ENCODE measurements at regions not wholly inside any gene's neighbourhood (a gene's known extent, or its start where the extent isn't known, plus 50 kb on each side); places are given as distances from the start of the nearest gene placed in this dataset.

- no peak for DNase-seq
These were observed 661.2 kb downstream of the SLC16A7 start for GRCh38 chr12:60257063-60257462.

DNA sequence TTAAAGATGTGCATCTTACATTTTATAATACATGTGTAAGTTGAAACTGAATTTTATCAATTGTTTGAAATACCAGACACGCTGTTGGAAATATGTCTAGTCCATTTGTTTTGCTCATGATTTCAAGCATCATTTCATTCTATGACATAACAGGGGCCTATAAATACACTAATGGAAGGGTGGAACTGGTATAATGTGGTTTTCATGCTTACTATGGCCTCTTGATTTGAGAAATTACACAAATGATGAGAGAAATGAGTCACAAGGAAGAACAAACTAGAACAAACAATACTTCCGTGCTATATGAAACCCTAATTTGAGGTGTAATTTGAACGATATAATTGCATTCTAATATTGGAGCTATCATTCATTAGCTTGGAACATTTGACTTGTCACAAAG is 663.4 kb downstream of the SLC16A7 start:
- no peak for DNase-seq

DNA sequence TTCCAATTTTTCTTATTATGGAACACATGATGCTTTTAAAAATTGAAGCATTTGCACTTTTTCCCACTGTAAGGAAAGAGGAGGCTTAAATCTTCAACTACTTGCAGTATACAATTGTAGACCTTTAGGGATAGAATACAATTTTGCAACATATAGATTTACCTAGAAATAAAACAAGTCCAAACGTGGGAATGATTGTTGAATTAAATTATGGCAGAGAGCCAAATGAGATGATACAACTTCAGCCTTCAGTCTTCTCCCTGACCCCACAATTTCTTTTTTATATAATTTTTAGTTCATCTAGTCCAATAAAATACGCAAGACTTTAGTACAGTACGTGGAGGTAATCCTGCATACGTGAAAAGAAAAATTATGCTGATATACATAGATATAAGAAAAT is 666.5 kb downstream of the SLC16A7 start:
- DNase-seq: no peak

DNA sequence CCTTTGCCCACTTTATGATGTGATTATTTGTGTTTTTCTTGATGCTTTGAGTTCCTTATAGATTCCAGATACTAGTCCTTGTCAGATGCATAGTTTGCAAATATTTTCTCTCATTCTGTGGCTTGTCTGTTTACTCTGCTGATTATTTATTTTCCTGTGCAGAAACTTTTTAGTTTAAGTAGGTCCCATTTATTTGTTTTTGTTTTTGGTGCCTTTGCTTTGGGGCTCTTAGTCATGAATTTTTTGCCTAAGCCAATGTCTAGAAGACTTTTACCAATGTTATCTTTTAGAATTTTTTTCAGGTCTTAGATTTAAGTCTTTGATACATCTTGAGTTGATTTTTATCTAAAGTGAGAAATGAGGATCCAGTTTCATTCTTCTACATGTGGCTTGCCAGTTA is 667.3 kb downstream of the SLC16A7 start:
- DNase-seq: no peak

- no peak for DNase-seq
These were observed 668.1 kb downstream of the SLC16A7 start for GRCh38 chr12:60263836-60264493.

GRCh38 chr12:60265741-60266140 is 669.9 kb downstream of the SLC16A7 start:
- DNase-seq: no peak

GRCh38 chr12:60266381-60266852 is 670.6 kb downstream of the SLC16A7 start:
- no peak for DNase-seq

DNA sequence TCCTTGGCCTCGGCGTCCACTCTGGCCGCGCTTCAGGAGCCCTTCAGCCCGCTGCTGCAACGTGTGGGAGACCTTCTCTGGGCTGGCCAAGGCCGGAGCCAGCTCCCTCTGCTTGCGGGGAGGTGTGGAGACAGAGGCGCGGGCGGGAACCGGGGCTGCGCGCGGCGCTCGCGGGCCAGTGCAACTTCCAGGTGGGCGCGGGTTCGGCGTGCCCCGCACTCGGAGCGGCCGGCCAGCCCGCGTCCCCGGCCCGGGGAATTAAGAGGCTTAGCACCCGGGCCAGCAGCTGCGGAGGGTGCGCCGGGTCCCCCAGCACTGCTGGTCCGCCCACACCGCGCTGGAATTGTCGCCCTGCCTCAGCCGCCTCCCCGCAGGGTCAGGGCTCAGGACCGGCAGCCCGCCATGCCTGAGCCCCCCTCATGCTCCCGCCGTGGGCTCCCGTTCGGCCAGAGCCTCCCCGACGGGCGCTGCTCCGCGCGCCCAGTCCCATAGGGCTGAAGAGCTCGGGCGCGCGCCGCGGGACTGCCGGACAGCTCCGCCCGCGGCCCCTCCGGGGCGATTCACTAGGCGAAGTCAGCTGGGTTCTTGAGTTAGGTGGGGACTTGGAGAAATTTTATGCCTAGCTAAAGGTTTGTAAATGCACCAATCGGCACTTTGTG is 673.9 kb downstream of the SLC16A7 start:
- DNase-seq: no peak

DNA sequence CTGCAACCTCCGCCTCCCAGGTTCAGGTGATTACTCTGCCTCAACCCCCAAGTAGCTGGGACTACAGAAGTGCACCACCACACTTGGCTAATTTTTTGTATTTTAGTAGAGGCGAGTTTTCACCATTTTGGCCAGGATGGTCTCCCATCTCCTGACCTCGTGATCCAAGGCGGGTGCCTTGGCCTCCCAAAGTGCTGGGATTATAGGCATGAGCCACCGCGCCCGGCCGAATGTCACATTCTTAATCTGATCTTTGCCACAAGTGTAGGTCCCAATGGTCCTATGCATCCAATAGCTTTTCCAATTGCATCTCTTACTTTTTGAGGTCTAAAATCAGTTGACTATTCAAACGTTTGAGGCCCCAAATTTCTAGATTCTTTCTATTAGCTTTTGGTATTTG is 676.0 kb downstream of the SLC16A7 start:
- DNase-seq: no peak

DNA sequence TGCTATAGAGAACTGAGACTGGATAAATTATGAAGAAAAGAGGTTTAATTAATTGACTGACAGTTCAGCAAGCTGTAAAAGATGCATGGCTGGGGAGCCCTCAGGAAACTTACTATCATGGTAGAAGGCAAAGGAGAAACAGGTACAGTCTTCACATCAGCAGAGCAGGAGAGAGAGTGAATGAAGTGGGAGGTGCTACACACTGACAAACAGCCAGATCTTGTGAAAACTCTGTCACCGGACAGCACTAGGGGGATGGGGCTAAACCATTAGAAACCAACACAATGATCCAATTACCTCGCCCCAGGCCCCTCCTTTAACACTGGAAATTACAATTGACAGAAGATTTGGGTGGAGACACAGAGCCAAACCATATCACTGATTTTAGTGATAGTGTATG is 682.4 kb downstream of the SLC16A7 start:
- DNase-seq: no peak

DNA sequence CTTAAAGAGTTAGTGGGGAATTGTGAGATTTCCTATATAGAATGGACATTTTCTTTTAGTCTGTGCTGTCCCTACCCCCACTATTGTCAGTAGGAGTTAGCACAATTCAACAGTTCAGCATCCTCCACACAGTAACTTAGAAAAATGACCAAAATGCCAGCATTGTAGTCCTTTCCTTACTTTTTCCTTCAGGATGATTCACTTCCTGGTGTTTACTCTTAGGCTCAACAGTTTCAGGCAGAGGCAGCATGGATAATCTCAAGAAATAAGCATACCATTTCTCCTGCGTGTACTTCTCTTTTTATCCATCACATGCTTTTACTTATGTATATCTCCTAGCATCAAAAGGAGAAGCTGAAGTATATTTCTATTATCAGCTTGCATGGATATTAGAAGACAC is 683.4 kb downstream of the SLC16A7 start:
- DNase-seq: no peak

DNA sequence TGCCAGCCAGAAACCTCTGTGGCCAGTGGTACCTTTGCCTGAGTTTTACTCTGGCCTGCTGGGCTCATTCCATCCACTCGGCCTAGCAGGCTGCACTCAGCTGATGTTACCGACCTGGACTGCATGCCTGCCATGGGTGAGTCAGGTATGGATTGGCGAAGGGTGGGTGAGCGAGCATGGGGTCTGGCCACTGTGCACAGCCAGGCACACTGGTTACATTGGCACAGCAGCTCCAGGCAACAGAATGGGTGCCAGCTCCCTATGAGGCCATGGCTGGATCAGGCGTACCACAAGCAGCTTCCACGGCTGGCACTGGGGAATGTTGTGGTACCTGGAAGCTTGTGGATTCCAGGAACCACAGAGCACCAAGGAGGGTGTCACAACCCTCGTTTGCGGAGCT is 685.7 kb downstream of the SLC16A7 start:
- DNase-seq: no peak

GRCh38 chr12:60290532-60290931 is 694.7 kb downstream of the SLC16A7 start:
- no peak for DNase-seq

DNA sequence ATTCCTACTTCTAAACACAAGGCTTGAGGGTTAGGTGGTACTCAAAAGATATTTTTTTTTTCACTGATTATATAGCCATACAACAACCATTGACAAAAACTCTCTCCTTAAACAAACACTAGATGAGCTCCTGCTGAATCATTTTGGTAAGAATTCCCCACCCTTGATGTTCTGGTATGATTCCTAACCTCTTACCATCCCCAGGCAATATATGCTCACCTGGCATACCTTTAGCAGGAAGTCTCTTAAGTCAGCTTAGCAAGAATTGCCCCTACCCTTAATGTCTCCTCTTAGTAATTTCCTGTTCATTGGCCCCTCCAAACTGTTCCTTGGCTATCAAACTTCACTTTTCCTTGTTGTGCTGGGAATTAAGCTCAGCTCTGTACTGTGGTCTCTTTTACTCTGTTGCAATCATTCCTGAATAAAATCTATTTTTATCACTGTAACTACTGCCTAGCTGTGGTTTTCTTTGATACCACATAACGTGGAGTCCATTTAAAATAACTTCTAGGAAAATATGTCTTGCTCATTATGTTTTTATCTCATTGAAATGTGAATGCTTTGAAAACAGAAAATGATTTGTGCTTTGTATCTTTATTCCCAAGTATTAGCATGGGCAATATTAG is 712.6 kb downstream of the SLC16A7 start:
- DNase-seq: no peak

DNA sequence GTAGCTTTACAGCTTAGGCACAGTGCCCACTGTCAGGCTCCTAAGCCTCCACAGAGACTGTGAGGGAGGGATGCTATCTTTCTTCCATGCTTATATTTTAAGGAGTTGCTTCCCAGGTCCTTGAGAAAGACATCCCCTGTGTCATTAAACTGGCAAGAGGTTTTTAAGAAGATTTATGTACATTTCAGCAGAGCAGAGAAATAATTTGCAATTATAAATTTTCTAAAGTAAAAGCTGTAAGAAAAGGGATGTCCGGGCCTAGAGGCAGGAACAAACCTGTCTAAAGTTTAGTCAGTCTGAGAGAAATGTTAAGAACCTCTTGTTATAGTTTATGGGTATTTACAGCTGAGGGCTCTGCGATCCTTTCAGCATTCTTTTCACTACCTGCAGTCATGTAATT is 716.1 kb downstream of the SLC16A7 start:
- no peak for DNase-seq

- no peak for DNase-seq
These were observed 721.5 kb downstream of the SLC16A7 start for GRCh38 chr12:60317361-60317760.

DNA sequence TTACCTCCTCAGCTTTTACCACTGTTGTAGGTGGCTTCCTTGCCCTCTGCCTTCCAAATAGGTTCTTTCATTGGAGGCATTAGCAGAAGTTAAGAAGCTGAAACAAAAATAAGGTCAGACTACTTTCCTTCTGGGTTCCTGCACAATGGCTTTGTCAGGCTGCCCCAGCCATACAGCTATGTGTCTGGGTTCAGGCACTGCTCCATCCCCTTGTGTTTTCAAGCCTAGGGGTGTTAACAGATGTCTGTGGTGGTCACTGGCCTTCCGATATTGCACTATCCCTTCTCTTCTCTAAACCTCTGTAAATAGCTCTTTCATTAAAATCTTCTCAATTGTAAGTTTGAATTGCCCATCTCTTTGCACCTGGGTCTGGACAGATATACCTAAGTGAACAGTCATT is 728.9 kb downstream of the SLC16A7 start:
- DNase-seq: no peak

DNA sequence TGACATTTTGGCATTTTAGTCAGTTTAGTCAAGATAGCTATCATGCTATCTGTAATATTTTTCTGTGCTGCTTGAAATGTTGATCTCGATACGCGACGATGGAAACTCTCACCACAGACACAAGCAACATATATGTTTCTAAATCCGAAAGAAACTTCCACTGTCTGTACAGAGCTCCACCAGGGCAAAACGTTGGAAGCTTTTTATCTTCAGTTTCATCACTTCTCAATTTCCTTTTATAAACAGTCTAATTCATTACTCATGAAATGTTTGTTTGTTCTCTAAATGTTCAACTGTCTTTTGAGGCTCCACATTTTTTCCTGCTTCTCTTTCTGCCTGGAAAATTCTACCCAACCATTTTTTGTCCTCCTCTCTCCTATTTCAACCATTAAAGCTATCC is 737.6 kb downstream of the SLC16A7 start:
- DNase-seq: no peak

- no peak for DNase-seq
These were observed 739.9 kb downstream of the SLC16A7 start for GRCh38 chr12:60335745-60336144.

DNA sequence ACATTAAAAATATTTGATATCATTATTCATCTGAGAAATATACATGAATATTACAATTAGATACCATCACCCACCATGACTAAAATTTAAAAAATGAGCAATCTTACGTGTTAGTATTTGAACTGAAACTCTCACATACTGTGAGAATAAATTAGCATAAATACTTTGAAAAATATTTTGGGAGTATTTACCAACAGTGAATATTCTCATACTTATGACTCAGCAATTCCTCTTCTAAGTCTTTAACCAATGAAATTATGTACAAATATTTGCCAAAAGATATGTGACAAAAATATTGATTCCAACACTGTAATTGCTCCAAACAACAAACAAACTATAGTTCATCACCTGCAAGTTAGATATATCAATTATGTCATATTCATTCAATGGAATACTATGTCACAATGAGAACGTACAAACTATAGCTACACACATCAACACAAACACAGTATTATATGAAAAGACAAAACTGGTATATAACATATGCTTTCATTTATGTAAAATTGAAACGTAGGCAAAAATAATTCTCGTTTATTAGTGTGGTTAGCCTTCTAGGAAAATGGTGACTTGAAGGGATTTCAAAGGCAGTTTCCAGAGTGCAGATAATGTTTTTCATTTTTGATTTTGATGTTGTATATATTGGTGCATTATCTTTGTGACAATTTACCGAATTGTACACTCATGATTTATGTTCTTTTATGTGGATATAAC is 742.2 kb downstream of the SLC16A7 start:
- DNase-seq: no peak

GRCh38 chr12:60345442-60345841 is 749.6 kb downstream of the SLC16A7 start:
- no peak for DNase-seq

DNA sequence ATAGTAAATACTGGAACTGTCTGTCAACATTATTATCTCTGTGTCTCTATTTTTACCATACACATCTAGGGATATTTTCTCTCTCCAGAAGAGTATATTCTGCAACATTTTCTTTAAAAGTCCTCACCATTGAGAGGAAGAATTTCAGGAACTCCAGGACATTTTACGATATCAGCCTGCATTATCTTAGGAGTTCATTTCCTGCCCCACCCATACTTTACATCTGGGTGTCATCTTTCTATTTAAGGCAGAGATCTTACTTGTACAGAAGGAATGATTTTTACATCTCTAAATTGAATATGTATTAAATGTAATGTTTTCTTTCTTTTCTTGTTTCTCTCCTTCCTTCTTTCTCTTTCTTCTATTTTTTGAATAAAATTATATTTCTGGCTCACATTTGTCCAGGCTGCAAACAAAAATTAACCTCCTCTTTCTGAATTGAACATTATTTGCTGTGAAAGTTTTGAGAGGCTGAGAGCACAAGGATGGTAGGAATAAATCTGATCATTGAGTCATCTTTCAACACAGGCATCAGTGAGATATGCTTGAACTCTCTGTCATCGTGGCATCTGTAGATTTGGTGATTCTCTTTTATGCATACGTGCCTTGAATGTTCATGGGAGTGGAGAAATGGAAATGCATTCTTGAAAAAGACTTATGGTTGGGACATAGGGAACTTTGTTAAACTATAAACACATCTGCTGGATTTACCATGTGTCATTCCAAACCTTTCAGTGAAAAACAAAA is 753.6 kb downstream of the SLC16A7 start:
- DNase-seq: no peak

DNA sequence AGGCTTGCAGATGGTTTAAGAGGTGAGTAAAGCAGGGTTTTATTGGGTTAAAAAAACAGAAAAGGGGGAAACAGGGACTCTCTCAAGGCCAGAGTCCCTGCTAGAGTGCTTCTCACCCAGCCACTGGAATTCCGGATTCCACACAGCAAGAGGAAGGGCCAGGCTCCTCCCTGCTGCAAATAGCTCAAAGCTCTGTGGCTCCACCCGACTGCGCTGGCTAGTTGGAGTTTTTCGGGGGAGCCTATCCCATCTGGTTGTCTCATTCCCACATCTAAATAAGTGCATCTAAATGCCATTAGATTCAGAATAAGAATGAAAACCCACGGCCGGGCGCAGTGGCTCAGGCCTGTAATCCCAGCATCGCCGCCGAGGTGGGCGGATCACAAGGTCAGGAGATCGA is 791.5 kb downstream of the SLC16A7 start:
- no peak for DNase-seq

Measured in CD4-positive, alpha-beta T cell treated with Interleukin-1 beta for 1 hour (primary cell).